H1 (cell line): ENCODE measurements at regions not wholly inside any gene's neighbourhood (a gene's known extent, or its start where the extent isn't known, plus 50 kb on each side); places are given as distances from the start of the nearest gene placed in this dataset.

Source experiments
- CTCF ChIA-PET: fragments of 300-600 bp; sonication (Branson Sonifier 250); formaldehyde crosslinking; loops from one replicate; lab custom pipeline; 2021; ENCODE audit not compliant: partially characterized antibody; lab: Charles Lee
- POLR2A ChIA-PET: fragments of 300-600 bp; sonication (Branson Sonifier 250); formaldehyde crosslinking; loops from one replicate; lab custom pipeline; 2021; ENCODE audit warnings: inconsistent platforms; ENCODE audit not compliant: partially characterized antibody; lab: Charles Lee
- DNase-seq, 2 experiments: peaks; one replicate each; pipeline versions ENCODE4 v3.0.0 to v3.0.0-alpha.2; 2010 to 2022; ENCODE audit warnings: low spot score in 2 of 2, low read depth in 1 of 2, mixed read lengths in 1 of 2
- FAIRE-seq: peaks from 2 replicates; lab custom pipeline; 2011; peaks lifted over from hg19 to GRCh38; lab: Jason Lieb, UNC
- H2AFZ ChIP-seq: 2 replicates; pipeline ENCODE4 v1.8.1; 2012; ENCODE audit warnings: low read length, inconsistent platforms
- H2AK5ac ChIP-seq: 2 replicates; pipeline ENCODE4 v1.6.1; 2013; ENCODE audit warnings: low read depth, low read length
- H2BK120ac ChIP-seq: replicated peaks from 2 replicates; pipeline ENCODE3; 2013; ENCODE audit warnings: low read depth, low read length, inconsistent platforms
- H2BK12ac ChIP-seq: 2 replicates; pipeline ENCODE4 v1.6.1; 2013; ENCODE audit warnings: low read depth, low read length
- H2BK15ac ChIP-seq: 2 replicates; pipeline ENCODE4 v1.6.1; 2013; ENCODE audit warnings: low read length
- H2BK20ac ChIP-seq: 2 replicates; pipeline ENCODE4 v1.6.1; 2013; ENCODE audit warnings: low read length
- H2BK5ac ChIP-seq: 2 replicates; pipeline ENCODE4 v1.6.1; 2013; ENCODE audit warnings: low read depth, low read length
- H3K14ac ChIP-seq: 2 replicates; pipeline ENCODE4 v1.6.1; 2013; ENCODE audit warnings: inconsistent platforms; ENCODE audit not compliant: insufficient read length
- H3K18ac ChIP-seq: 2 replicates; pipeline ENCODE4 v1.6.1; 2013; ENCODE audit warnings: low read length; ENCODE audit errors: extremely low read depth
- H3K23ac ChIP-seq: 2 replicates; pipeline ENCODE4 v1.6.1; 2013; ENCODE audit warnings: inconsistent platforms; ENCODE audit not compliant: insufficient read length
- H3K23me2 ChIP-seq: 2 replicates; pipeline ENCODE4 v1.6.1; 2013; ENCODE audit warnings: low read depth, low read length
- H3K27ac ChIP-seq: 2 replicates; pipeline ENCODE4 v1.6.1; 2011; ENCODE audit warnings: low read depth, low read length, inconsistent platforms
- H3K27me3 ChIP-seq, 4 experiments: replicated peaks in 1 of 4; 1 replicate in 1 of 4; 2 replicates in 3 of 4; pipeline versions ENCODE4 v1.6.1 to v1.8.1; 2011 to 2013; ENCODE audit warnings: low read length in 3 of 4, mild to moderate bottlenecking in 3 of 4, inconsistent platforms in 2 of 4, mixed read lengths in 2 of 4, moderate library complexity in 1 of 4; ENCODE audit not compliant: control insufficient read depth in 3 of 4, insufficient read depth in 3 of 4; ENCODE audit errors: extremely low read depth in 1 of 4
- H3K36me3 ChIP-seq, 4 experiments: 2 replicates each; pipeline versions ENCODE4 v1.6.1 to v1.8.1; 2011 to 2013; ENCODE audit warnings: mild to moderate bottlenecking in 4 of 4, low read length in 3 of 4, moderate library complexity in 2 of 4, control low read depth in 1 of 4, inconsistent platforms in 1 of 4; ENCODE audit not compliant: insufficient read depth in 4 of 4, control insufficient read depth in 2 of 4
- H3K4ac ChIP-seq: replicated peaks from 2 replicates; pipeline ENCODE3; 2013; ENCODE audit warnings: low read length, low read depth, mixed read lengths, inconsistent platforms; ENCODE audit not compliant: insufficient read length
- H3K4me1 ChIP-seq, 4 experiments: replicated peaks in 1 of 4; 1 replicate in 1 of 4; 2 replicates in 3 of 4; pipeline versions ENCODE4 v1.6.1 to v1.8.1; 2011 to 2013; ENCODE audit warnings: low read length in 3 of 4, inconsistent platforms in 2 of 4, mixed read lengths in 1 of 4; ENCODE audit not compliant: insufficient read depth in 4 of 4, control insufficient read depth in 3 of 4
- H3K4me2 ChIP-seq, 2 experiments: 2 replicates each; pipeline versions ENCODE4 v1.6.1 to v1.8.1; 2011 to 2013; ENCODE audit warnings: low read depth in 2 of 2, low read length in 2 of 2, control low read depth in 1 of 2, inconsistent platforms in 1 of 2, mild to moderate bottlenecking in 1 of 2; ENCODE audit not compliant: insufficient read depth in 1 of 2
- H3K4me3 ChIP-seq, 4 experiments: fragments of 200-600, 300-600 bp in 1 of 4; sonication (generic), shearing (Covaris generic), sonication (Bioruptor Twin) in 1 of 4; 2 replicates each; pipeline versions ENCODE4 v1.5.1 to v1.8.1; 2011 to 2016; ENCODE audit warnings: low read length in 4 of 4, low read depth in 3 of 4, control low read depth in 2 of 4, inconsistent platforms in 2 of 4, mild to moderate bottlenecking in 2 of 4, mixed read lengths in 1 of 4, moderate library complexity in 1 of 4; ENCODE audit not compliant: insufficient read depth in 2 of 4; ENCODE audit errors: extremely low read depth in 1 of 4
- H3K56ac ChIP-seq: replicated peaks from 2 replicates; pipeline ENCODE3; 2013; ENCODE audit warnings: low read depth, mild to moderate bottlenecking, mixed read lengths, low read length, inconsistent platforms; ENCODE audit not compliant: insufficient read length
- H3K79me1 ChIP-seq: 2 replicates; pipeline ENCODE4 v1.6.1; 2013; ENCODE audit warnings: low read depth, low read length, control low read depth
- H3K79me2 ChIP-seq, 2 experiments: 2 replicates each; pipeline versions ENCODE4 v1.6.1 to v1.8.1; 2012 to 2013; ENCODE audit warnings: low read length in 2 of 2, mild to moderate bottlenecking in 2 of 2, inconsistent platforms in 1 of 2; ENCODE audit not compliant: insufficient read depth in 2 of 2, control insufficient read depth in 1 of 2
- H3K9ac ChIP-seq, 4 experiments: replicated peaks in 1 of 4; 1 replicate in 1 of 4; 2 replicates in 3 of 4; pipeline versions ENCODE4 v1.6.1 to v1.8.1; 2011 to 2013; ENCODE audit warnings: low read depth in 3 of 4, low read length in 3 of 4, control low read depth in 2 of 4, mild to moderate bottlenecking in 2 of 4, moderate library complexity in 2 of 4, inconsistent platforms in 1 of 4; ENCODE audit errors: extremely low read depth in 1 of 4
- H3K9me3 ChIP-seq, 2 experiments: 2 replicates each; pipeline versions ENCODE4 v1.6.1 to v1.8.1; 2012 to 2013; ENCODE audit warnings: mild to moderate bottlenecking in 2 of 2, moderate library complexity in 2 of 2, control low read depth in 1 of 2, inconsistent platforms in 1 of 2, low read depth in 1 of 2, low read length in 1 of 2, mixed read lengths in 1 of 2; ENCODE audit not compliant: insufficient read depth in 2 of 2
- H4K20me1 ChIP-seq, 2 experiments: replicated peaks in 1 of 2; 2 replicates each; pipeline versions ENCODE3 to v1.8.1; 2011 to 2013; ENCODE audit warnings: inconsistent platforms in 2 of 2, low read length in 2 of 2, mild to moderate bottlenecking in 1 of 2; ENCODE audit not compliant: insufficient read depth in 2 of 2, control insufficient read depth in 1 of 2
- H4K5ac ChIP-seq: 2 replicates; pipeline ENCODE4 v1.6.1; 2013; ENCODE audit warnings: low read length, low read depth, mixed read lengths, inconsistent platforms; ENCODE audit not compliant: insufficient read length
- H4K8ac ChIP-seq: 2 replicates; pipeline ENCODE4 v1.8.0; 2013; ENCODE audit warnings: mild to moderate bottlenecking, moderate library complexity, low read length, inconsistent platforms; ENCODE audit not compliant: insufficient read depth; ENCODE audit errors: extremely low read depth
- H4K91ac ChIP-seq: replicated peaks from 2 replicates; pipeline ENCODE3; 2013; ENCODE audit warnings: low read length, mixed read lengths, inconsistent platforms; ENCODE audit not compliant: insufficient read length
- JUND ChIP-seq: IDR thresholded peaks from 2 replicates; pipeline ENCODE4 v1.6.1; 2011; ENCODE audit warnings: mild to moderate bottlenecking, improper control_type of control experiment, low read length
- KDM1A ChIP-seq: fragments of 200-600, 300-600 bp; sonication (generic); IDR thresholded peaks from 2 replicates; pipeline ENCODE4 v1.7.1; 2016; ENCODE audit warnings: mild to moderate bottlenecking, low read length, borderline replicate concordance
- TAF7 ChIP-seq: optimal IDR thresholded peaks from 2 replicates; pipeline ENCODE3; 2011; ENCODE audit warnings: low read depth, mild to moderate bottlenecking, inconsistent platforms, low read length, moderate library complexity, borderline replicate concordance
- TBP ChIP-seq: IDR thresholded peaks from 2 replicates; pipeline ENCODE4 v1.6.1; 2011; ENCODE audit warnings: low read depth, low read length, improper control_type of control experiment
- TEAD4 ChIP-seq: IDR thresholded peaks from 2 replicates; pipeline ENCODE4 v1.6.1; 2012; ENCODE audit warnings: low read depth, low read length, inconsistent platforms, mixed read lengths
- USF2 ChIP-seq: IDR thresholded peaks from 2 replicates; pipeline ENCODE4 v1.6.1; 2011; ENCODE audit warnings: low read length, improper control_type of control experiment
- YY1 ChIP-seq: IDR thresholded peaks from 2 replicates; pipeline ENCODE4 v1.6.1; 2011; ENCODE audit warnings: low read depth, mild to moderate bottlenecking, low read length
- WGBS, 2 experiments: shearing (Covaris generic) in 1 of 2; methylation state at CpG; one replicate each; pipeline versions ENCODE4 v1.1.6 to v1.1.7; 2013 to 2015; ENCODE audit warnings: low lambda C conversion rate in 2 of 2, mixed read lengths in 2 of 2, inconsistent platforms in 1 of 2, low coverage in 1 of 2, missing lambda C conversion rate in 1 of 2; ENCODE audit not compliant: insufficient replicate concordance in 2 of 2, insufficient coverage in 1 of 2, insufficient read length in 1 of 2; ENCODE audit errors: extremely low coverage in 1 of 2, missing lambda C conversion rate in 1 of 2; 5-methylcytosine and 5-hydroxymethylcytosine counted together

GRCh38 chr4:156111686-156112085 lies 158.0 kb upstream of the CTSO start:
- CTCF ChIA-PET, result interaction anchor here (0.7 to 1.8 kb wide), 3 partner anchors 11 to 1408 kb away, joined by 3 to 4 read pairs (median 4); no protein-coding TSS in a partner anchor
- Histone ChIP-seq H2AFZ (no peak overlapping the region), H2BK20ac (no peak overlapping the region), H3K36me3 (no peaks in the 10 kb centered on the region), H4K20me1 (no peaks in the 10 kb centered on the region), H3K56ac (no peak overlapping the region), H2BK5ac (no peak overlapping the region), H3K79me2 (no peaks in the 10 kb centered on the region), H2BK15ac (no peak overlapping the region), H3K23me2 (no peaks in the 10 kb centered on the region), H2AK5ac (no peak overlapping the region), H4K5ac (no peak overlapping the region), H3K9me3 (no peaks in the 10 kb centered on the region), H4K8ac (no peak overlapping the region), H3K4me3 (no peak overlapping the region), H3K23ac (no peak overlapping the region), H3K79me1 (no peaks in the 10 kb centered on the region), H3K27ac (no peak overlapping the region), H3K4me2 (peak overlapping the region; percentile 24 to 36; a peak in 1 of 4 replicates), H3K18ac (no peak overlapping the region), H3K9ac (no peak overlapping the region), H3K14ac (no peak overlapping the region), H2BK12ac (no peak overlapping the region), H3K4ac (no peak overlapping the region), H2BK120ac (no peak overlapping the region), H3K4me1 (peaks cover 2 to 18% (median 10%) of the 10 kb centered on the region in 4 experiments; a peak in 6 of 7 replicates), H3K27me3 (no peaks in the 10 kb centered on the region), H4K91ac (no peak overlapping the region)
- POLR2A ChIA-PET, result no interaction called here
- DNase-seq, result no peak
- TF ChIP-seq TEAD4 (peak; percentile 70; the same call in 1 of the 2 replicates), KDM1A (no peak), USF2 (no peak), TBP (no peak), YY1 (no peak), TAF7 (no peak), JUND (peak; percentile 21; the same call in 1 of the 2 replicates)
- peak; percentile 48 for FAIRE-seq
- 30% methylated on average over 5 of the region's 5 CpGs; no CpG with 5 or more reads in 1 of the 2 experiments for WGBS, 2 experiments
